B cell (primary cell): ENCODE measurements at regions not wholly inside any gene's neighbourhood (a gene's known extent, or its start where the extent isn't known, plus 50 kb on each side); places are given as distances from the start of the nearest gene placed in this dataset.

Experiments used
- ATAC-seq: fragments of 200-7000 bp; cut with Tn5 transposase; one replicate; pipeline ENCODE4 v1.10.0; 2021; ENCODE audit warnings: low read depth, mild to moderate bottlenecking, moderate number of reproducible peaks, moderate library complexity
- CTCF ChIA-PET: fragments of 350-600 bp; sonication (Branson Sonifier 250); formaldehyde crosslinking; loops from one replicate; lab custom pipeline; 2021; ENCODE audit warnings: antibody characterized with exemption, inconsistent platforms; lab: Charles Lee
- POLR2A ChIA-PET: fragments of 350-600 bp; sonication (Branson Sonifier 250); formaldehyde crosslinking; loops from one replicate; lab custom pipeline; 2021; ENCODE audit warnings: antibody characterized with exemption; lab: Charles Lee
- DNase-seq: peaks from one replicate; pipeline ENCODE4 v3.0.0; 2013
- H2AFZ ChIP-seq: 2 replicates; pipeline ENCODE4 v1.6.1; 2012; ENCODE audit warnings: mild to moderate bottlenecking, low read depth, low read length; ENCODE audit not compliant: insufficient read depth, poor library complexity, severe bottlenecking
- H3K27ac ChIP-seq, 2 donors: 1 replicate in 1 of 2; 2 replicates in 1 of 2; pipeline ENCODE4 v1.5.1; 2012 to 2013; ENCODE audit warnings: low read length in 2 of 2, mild to moderate bottlenecking in 2 of 2, moderate library complexity in 1 of 2
- H3K27me3 ChIP-seq, 4 experiments: fragments of 200-600 bp in 1 of 4; sonication (generic) in 1 of 4; replicated peaks in 1 of 4; 1 replicate in 2 of 4; 2 replicates in 2 of 4; pipeline versions ENCODE4 v1.6.1 to v1.7.0; 2013 to 2016; ENCODE audit warnings: low read length in 3 of 4, mild to moderate bottlenecking in 2 of 4, mixed read lengths in 1 of 4, moderate library complexity in 1 of 4; ENCODE audit not compliant: insufficient read depth in 4 of 4, control insufficient read depth in 3 of 4; ENCODE audit errors: control extremely low read depth in 1 of 4
- H3K36me3 ChIP-seq, 2 experiments: replicated peaks in 1 of 2; 1 replicate in 1 of 2; 2 replicates in 1 of 2; pipeline versions ENCODE4 v1.6.1 to v1.7.1; 2013; ENCODE audit warnings: low read length in 1 of 2; ENCODE audit not compliant: insufficient read depth in 2 of 2, control insufficient read depth in 1 of 2; ENCODE audit errors: control extremely low read depth in 1 of 2, extremely low read depth in 1 of 2
- H3K4me1 ChIP-seq, 2 donors: fragments of 200-600 bp in 1 of 2; sonication (generic) in 1 of 2; 1 replicate in 1 of 2; 2 replicates in 1 of 2; pipeline versions ENCODE4 v1.5.1 to v1.6.1; 2013 to 2017; ENCODE audit warnings: low read length in 2 of 2; ENCODE audit not compliant: control insufficient read depth in 2 of 2, insufficient read depth in 2 of 2
- H3K4me2 ChIP-seq: replicated peaks from 2 replicates; pipeline ENCODE3; 2012; ENCODE audit warnings: mild to moderate bottlenecking, low read depth, low read length; ENCODE audit not compliant: poor library complexity, severe bottlenecking
- H3K4me3 ChIP-seq, 5 experiments: fragments of 200-600 bp in 1 of 5; sonication (generic) in 1 of 5; 1 replicate in 3 of 5; 2 replicates in 2 of 5; pipeline versions ENCODE4 v1.5.1 to v1.7.0; 2011 to 2016; ENCODE audit warnings: low read length in 4 of 5, mild to moderate bottlenecking in 4 of 5, low read depth in 2 of 5, control low read depth in 1 of 5, moderate library complexity in 1 of 5; ENCODE audit not compliant: insufficient read depth in 1 of 5; ENCODE audit errors: control extremely low read depth in 1 of 5, extremely low read depth in 1 of 5
- H3K79me2 ChIP-seq: fragments of 200-600 bp; sonication (generic); one replicate; pipeline ENCODE4 v1.6.0; 2016; ENCODE audit warnings: low read length; ENCODE audit not compliant: control insufficient read depth, insufficient read depth
- H3K9ac ChIP-seq: fragments of 200-600 bp; sonication (generic); 2 replicates; pipeline ENCODE4 v1.6.1; 2017; ENCODE audit warnings: mild to moderate bottlenecking, low read length, moderate library complexity
- H3K9me3 ChIP-seq, 3 donors: one replicate each; pipeline versions ENCODE4 v1.6.1 to v1.7.1; 2013; ENCODE audit warnings: low read length in 2 of 3; ENCODE audit not compliant: control insufficient read depth in 2 of 3, insufficient read depth in 1 of 3; ENCODE audit errors: control extremely low read depth in 1 of 3
- H4K20me1 ChIP-seq: 2 replicates; pipeline ENCODE4 v1.6.0; 2012; ENCODE audit warnings: mild to moderate bottlenecking, low read length; ENCODE audit not compliant: insufficient read depth, control insufficient read depth, poor library complexity, severe bottlenecking
- H3K27ac Mint-ChIP-seq: one replicate; pipeline ENCODE4 v1.8.0; 2021; ENCODE audit warnings: mixed read lengths
- H3K27me3 Mint-ChIP-seq: one replicate; pipeline ENCODE4 v1.8.0; 2021; ENCODE audit warnings: mixed read lengths
- H3K4me1 Mint-ChIP-seq: one replicate; pipeline ENCODE4 v1.8.0; 2021; ENCODE audit warnings: mixed read lengths
- H3K4me3 Mint-ChIP-seq: one replicate; pipeline ENCODE4 v1.8.0; 2021; ENCODE audit warnings: mixed read lengths
- H3K9me3 Mint-ChIP-seq: one replicate; pipeline ENCODE4 v1.8.0; 2022; ENCODE audit warnings: mixed read lengths; ENCODE audit not compliant: insufficient read depth
- CTCF ChIP-seq: fragments of 200-600 bp; IDR thresholded peaks from one replicate; pipeline ENCODE4 v1.8.0; 2022; ENCODE audit warnings: antibody characterized with exemption, mild to moderate bottlenecking
- EZH2 ChIP-seq: IDR thresholded peaks from 2 replicates; pipeline ENCODE4 v1.6.1; 2012; ENCODE audit warnings: borderline replicate concordance, low read depth, mild to moderate bottlenecking, moderate library complexity, low read length; ENCODE audit not compliant: insufficient read depth, poor library complexity, severe bottlenecking
- WGBS: methylation state at CpG from one replicate; pipeline ENCODE4 v1.1.5; 2013; ENCODE audit warnings: missing lambda C conversion rate; ENCODE audit not compliant: insufficient coverage; 5-methylcytosine and 5-hydroxymethylcytosine counted together
- intact Hi-C: fragments of 100-400 bp; cut with micrococcal nuclease; formaldehyde crosslinking; loops from one replicate; pipeline ENCODE4 v1.10.0; 2022

DNA sequence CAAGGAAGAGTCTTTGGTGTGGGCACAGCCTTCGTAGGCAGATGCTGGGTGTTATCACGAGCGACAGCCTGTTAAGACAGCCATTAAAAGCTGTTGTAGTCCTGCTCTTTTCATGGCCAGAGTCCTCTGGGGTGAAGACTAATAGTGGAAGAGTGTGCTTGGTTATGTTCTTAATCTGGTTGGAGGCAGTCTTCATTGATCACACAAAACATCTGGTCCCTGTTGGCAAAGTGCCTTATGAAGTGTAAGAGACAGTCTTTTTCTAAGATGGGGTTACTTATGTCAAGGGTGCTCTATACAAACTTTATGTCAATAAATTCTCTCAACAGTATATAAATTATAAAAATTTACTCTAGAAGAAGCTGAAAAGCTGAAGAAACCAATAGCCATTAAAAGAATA lies 280.4 kb downstream of the CAAP1 start:
- no peak overlapping the region for H3K4me2 ChIP-seq
- DNase-seq, result no peak
- no peak overlapping the region for H3K27ac ChIP-seq
- ChIA-PET POLR2A (no interaction called here), CTCF (no interaction called here)
- no peaks in the 10 kb centered on the region for H3K4me1 ChIP-seq
- Mint-ChIP-seq H3K4me1 (no peaks in the 10 kb centered on the region), H3K27me3 (no peaks in the 10 kb centered on the region), H3K9me3 (no peaks in the 10 kb centered on the region), H3K4me3 (no peak overlapping the region), H3K27ac (no peak overlapping the region)
- H4K20me1 ChIP-seq, result no peaks in the 10 kb centered on the region
- no peaks in the 10 kb centered on the region for H3K36me3 ChIP-seq
- TF ChIP-seq CTCF, result no peak
- no peak for TF ChIP-seq EZH2
- H3K9ac ChIP-seq, result no peak overlapping the region
- H3K9me3 ChIP-seq, result no peaks in the 10 kb centered on the region
- intact Hi-C loops, result no loop called here
- H3K27me3 ChIP-seq, result no peaks in the 10 kb centered on the region
- H3K4me3 ChIP-seq, result no peak overlapping the region
- H3K79me2 ChIP-seq, result no peaks in the 10 kb centered on the region
- H2AFZ ChIP-seq, result no peak overlapping the region
- no peak for ATAC-seq
- WGBS, result 100% methylated on average over 1 of the region's 3 CpGs

- H3K27ac ChIP-seq, result no peak overlapping the region
- DNase-seq, result no peak
- H2AFZ ChIP-seq, result no peak overlapping the region
- no peak overlapping the region for H3K4me3 ChIP-seq
- no peaks in the 10 kb centered on the region for H3K9me3 ChIP-seq
- H3K79me2 ChIP-seq, result no peaks in the 10 kb centered on the region
- H4K20me1 ChIP-seq, result no peaks in the 10 kb centered on the region
- ChIA-PET CTCF (no interaction called here), POLR2A (no interaction called here)
- Mint-ChIP-seq H3K9me3 (no peaks in the 10 kb centered on the region), H3K27ac (no peak overlapping the region), H3K4me3 (no peak overlapping the region), H3K27me3 (no peaks in the 10 kb centered on the region), H3K4me1 (no peaks in the 10 kb centered on the region)
- ATAC-seq, result no peak
- no peaks in the 10 kb centered on the region for H3K36me3 ChIP-seq
- H3K27me3 ChIP-seq, result no peaks in the 10 kb centered on the region
- WGBS, result no CpG with 5 or more reads among the region's 1 CpG
- H3K9ac ChIP-seq, result no peak overlapping the region
- no peak overlapping the region for H3K4me2 ChIP-seq
- no peaks in the 10 kb centered on the region for H3K4me1 ChIP-seq
- no peak for TF ChIP-seq EZH2
- no peak for TF ChIP-seq CTCF
- intact Hi-C loops, result no loop called here
Measured at GRCh38 chr9:26606756-26607155, 285.8 kb downstream of the CAAP1 start.
